HG02759 (cell line): ENCODE measurements at regions not wholly inside any gene's neighbourhood (a gene's known extent, or its start where the extent isn't known, plus 50 kb on each side); places are given as distances from the start of the nearest gene placed in this dataset.

ENCODE experiments used
- ATAC-seq: cut with Tn5 transposase; IDR thresholded peaks from one replicate; pipeline ENCODE4 v1.9.1; 2021; ENCODE audit warnings: mild to moderate bottlenecking, moderate library complexity; ENCODE audit not compliant: unreplicated experiment

GRCh38 chr3:73772076-73772886, 147.5 kb upstream of the PDZRN3 start:
- no peak for ATAC-seq

- ATAC-seq = no peak
Observed at GRCh38 chr3:73768524-73769308, 144.0 kb upstream of the PDZRN3 start.

GRCh38 chr3:73766599-73767381, 142.0 kb upstream of the PDZRN3 start:
- ATAC-seq = no peak

- no peak for ATAC-seq
Observed at GRCh38 chr3:73765878-73766545, 141.3 kb upstream of the PDZRN3 start.

- ATAC-seq = no peak
Observed at GRCh38 chr3:73762855-73763254, 138.1 kb upstream of the PDZRN3 start.

GRCh38 chr3:73759297-73759711, 134.6 kb upstream of the PDZRN3 start:
- no peak for ATAC-seq

GRCh38 chr3:73757536-73757935, 132.8 kb upstream of the PDZRN3 start:
- no peak for ATAC-seq

- no peak for ATAC-seq
Observed at GRCh38 chr3:73753985-73754384, 129.2 kb upstream of the PDZRN3 start.

- ATAC-seq = no peak
Observed at GRCh38 chr3:73752338-73752737, 127.6 kb upstream of the PDZRN3 start.

GRCh38 chr3:73746623-73747022, 121.9 kb upstream of the PDZRN3 start:
- ATAC-seq = no peak

GRCh38 chr3:73745526-73746191, 120.9 kb upstream of the PDZRN3 start:
- ATAC-seq = no peak

GRCh38 chr3:73743551-73743950, 118.8 kb upstream of the PDZRN3 start:
- ATAC-seq = no peak

GRCh38 chr3:73739791-73740453, 115.2 kb upstream of the PDZRN3 start:
- ATAC-seq = no peak

GRCh38 chr3:73738711-73739110, 114.0 kb upstream of the PDZRN3 start:
- ATAC-seq = no peak

GRCh38 chr3:73734211-73735089, 109.7 kb upstream of the PDZRN3 start:
- no peak for ATAC-seq

- no peak for ATAC-seq
Observed at GRCh38 chr3:73733746-73734145, 109.0 kb upstream of the PDZRN3 start.

GRCh38 chr3:73729969-73730440, 105.3 kb upstream of the PDZRN3 start:
- ATAC-seq = no peak

GRCh38 chr3:73727854-73728253, 103.1 kb upstream of the PDZRN3 start:
- no peak for ATAC-seq
